AG04450 (cell line): ENCODE measurements at regions not wholly inside any gene's neighbourhood (a gene's known extent, or its start where the extent isn't known, plus 50 kb on each side); places are given as distances from the start of the nearest gene placed in this dataset.

Experiments
- CTCF ChIA-PET: fragments of 300-600, 350-600 bp; formaldehyde crosslinking; extraction: SDS; loops from one replicate; lab custom pipeline; 2022; ENCODE audit warnings: antibody characterized with exemption, inconsistent platforms; lab: Charles Lee
- POLR2A ChIA-PET: fragments of 350-600 bp; formaldehyde crosslinking; extraction: SDS; loops from one replicate; lab custom pipeline; 2021; ENCODE audit warnings: antibody characterized with exemption, inconsistent platforms; lab: Yijun Ruan, JAX
- DNase-seq: peaks from one replicate; pipeline ENCODE4 v3.0.0-alpha.2; 2011; ENCODE audit warnings: low read depth, low spot score
- H3K27ac ChIP-seq: one replicate; pipeline ENCODE4 v1.5.1; 2012; ENCODE audit warnings: low read depth, low read length, control low read depth
- H3K27me3 ChIP-seq: one replicate; pipeline ENCODE4 v1.6.0; 2012; ENCODE audit warnings: low read length; ENCODE audit not compliant: control insufficient read depth, insufficient read depth
- H3K4me3 ChIP-seq: 2 replicates; pipeline ENCODE4 v1.5.1; 2011; ENCODE audit warnings: mild to moderate bottlenecking, low read depth, low read length, control low read depth
- H3K9me3 ChIP-seq: 2 replicates; pipeline ENCODE4 v1.5.1; 2012; ENCODE audit warnings: low read length; ENCODE audit not compliant: control insufficient read depth, insufficient read depth
- TF ChIP-seq, protein P1 (sequence below): IDR thresholded peaks from 2 replicates; pipeline ENCODE4 v1.5.1; 2011; ENCODE audit warnings: low read depth, low read length, control low read depth, inconsistent platforms

DNA sequence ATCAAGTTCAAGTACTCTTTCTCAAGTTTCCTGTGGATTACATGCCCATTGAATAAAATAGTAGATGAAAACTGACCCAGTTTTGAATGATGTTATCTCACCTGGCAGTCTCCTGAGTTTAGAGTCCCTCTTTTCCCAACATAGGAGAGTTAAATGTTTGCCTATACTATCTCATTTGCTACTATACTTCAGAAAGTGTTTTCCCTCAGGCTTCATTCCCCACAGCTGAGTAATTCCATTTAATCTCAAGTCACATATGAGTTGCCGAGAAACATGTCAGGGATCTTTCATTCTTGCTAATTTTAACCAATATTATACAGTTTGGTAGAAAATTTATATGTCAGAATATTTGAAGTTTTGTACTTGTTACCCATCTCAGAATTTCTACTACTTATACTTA lies 150.4 kb upstream of the CDH19 start:
- POLR2A ChIA-PET: no interaction called here
- no peak for DNase-seq
- H3K4me3 ChIP-seq: no peak overlapping the region

DNA sequence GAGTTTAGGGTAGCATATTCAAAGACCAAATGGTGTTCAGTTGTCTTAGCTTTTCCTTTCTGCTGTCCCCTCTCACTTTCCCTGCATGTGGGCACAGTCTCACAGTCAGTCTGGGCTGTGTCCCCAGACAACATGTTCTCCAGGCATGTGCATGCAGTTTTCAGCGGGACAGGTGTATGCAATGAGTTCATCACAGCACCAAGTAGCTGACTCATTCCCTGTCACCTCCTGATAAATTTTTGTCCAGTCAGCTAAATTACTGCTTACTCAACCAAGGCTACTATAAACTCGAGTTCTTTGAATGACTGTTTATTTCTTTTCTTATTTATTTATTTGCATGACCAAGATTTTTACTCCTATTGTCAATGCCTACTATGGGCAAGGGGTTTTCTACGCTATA lies 148.8 kb upstream of the CDH19 start:
- Histone ChIP-seq H3K27me3 (no peaks in the 10 kb centered on the region), H3K27ac (no peak overlapping the region), H3K9me3 (peaks cover 3% of the 10 kb centered on the region; the same call in 1 of the 2 replicates), H3K4me3 (no peak overlapping the region)
- no peak for DNase-seq
- TF ChIP-seq, protein P1, sequence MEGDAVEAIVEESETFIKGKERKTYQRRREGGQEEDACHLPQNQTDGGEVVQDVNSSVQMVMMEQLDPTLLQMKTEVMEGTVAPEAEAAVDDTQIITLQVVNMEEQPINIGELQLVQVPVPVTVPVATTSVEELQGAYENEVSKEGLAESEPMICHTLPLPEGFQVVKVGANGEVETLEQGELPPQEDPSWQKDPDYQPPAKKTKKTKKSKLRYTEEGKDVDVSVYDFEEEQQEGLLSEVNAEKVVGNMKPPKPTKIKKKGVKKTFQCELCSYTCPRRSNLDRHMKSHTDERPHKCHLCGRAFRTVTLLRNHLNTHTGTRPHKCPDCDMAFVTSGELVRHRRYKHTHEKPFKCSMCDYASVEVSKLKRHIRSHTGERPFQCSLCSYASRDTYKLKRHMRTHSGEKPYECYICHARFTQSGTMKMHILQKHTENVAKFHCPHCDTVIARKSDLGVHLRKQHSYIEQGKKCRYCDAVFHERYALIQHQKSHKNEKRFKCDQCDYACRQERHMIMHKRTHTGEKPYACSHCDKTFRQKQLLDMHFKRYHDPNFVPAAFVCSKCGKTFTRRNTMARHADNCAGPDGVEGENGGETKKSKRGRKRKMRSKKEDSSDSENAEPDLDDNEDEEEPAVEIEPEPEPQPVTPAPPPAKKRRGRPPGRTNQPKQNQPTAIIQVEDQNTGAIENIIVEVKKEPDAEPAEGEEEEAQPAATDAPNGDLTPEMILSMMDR: no peak
- POLR2A ChIA-PET: no interaction called here
- CTCF ChIA-PET: no interaction called here

More for the DNA sequence above, 150.4 kb upstream of the CDH19 start:
- H3K27ac ChIP-seq: no peak overlapping the region
- CTCF ChIA-PET: no interaction called here
- no peaks in the 10 kb centered on the region for H3K27me3 ChIP-seq
- TF ChIP-seq, protein P1: no peak
- no peaks in the 10 kb centered on the region for H3K9me3 ChIP-seq

DNA sequence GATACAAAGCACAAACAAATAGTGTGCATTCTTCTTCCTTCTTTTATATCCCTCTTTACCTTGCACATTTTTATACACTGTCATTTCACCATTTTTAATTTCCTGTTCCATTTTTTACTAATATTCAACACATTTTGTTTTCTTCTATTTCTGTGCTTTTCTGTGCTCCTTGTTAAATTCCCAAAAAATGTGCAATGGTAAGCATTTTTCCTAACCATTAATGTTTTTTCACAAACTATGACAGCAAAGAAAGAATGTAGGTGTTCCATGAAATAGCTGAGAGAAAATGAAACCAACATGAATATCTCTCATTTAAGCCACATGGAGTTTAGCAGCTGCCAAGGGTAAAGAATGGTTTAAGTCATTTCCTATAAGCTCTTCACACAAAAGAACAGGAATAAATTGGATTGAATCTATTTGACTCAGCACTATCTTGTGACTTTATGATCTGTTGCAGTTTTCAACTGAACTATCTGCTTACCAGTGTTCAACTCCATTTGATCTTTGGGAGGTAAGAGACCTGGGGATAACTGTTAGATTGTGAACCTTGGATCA lies 145.7 kb upstream of the CDH19 start:
- H3K9me3 ChIP-seq: peaks cover 6% of the 10 kb centered on the region; the same call in 1 of the 2 replicates
- POLR2A ChIA-PET: no interaction called here
- CTCF ChIA-PET: no interaction called here

DNA sequence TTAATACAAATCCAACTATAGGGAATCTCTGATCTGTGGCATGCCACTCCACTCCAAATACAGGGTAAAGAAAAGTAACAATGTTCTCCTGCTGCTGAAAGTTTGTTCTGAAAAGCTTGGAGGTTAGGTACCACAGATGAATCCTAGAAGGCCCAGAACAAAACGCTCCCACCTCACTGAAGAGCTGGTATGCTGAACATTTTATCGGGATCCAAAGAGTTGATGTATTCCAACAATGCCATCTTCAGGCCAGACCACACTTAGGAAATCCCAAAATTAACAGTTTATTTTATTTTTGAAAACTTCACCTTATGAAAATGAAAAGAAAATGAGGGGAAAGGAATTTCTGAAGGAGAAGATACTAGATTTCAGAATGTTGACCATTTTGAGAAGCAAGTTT lies 145.1 kb upstream of the CDH19 start:
- H3K27me3 ChIP-seq: no peaks in the 10 kb centered on the region
- no peak overlapping the region for H3K27ac ChIP-seq
- no peak overlapping the region for H3K4me3 ChIP-seq
- H3K9me3 ChIP-seq: peaks cover 6% of the 10 kb centered on the region; the same call in 1 of the 2 replicates
- TF ChIP-seq, protein P1: no peak
- CTCF ChIA-PET: no interaction called here
- no peak for DNase-seq
- POLR2A ChIA-PET: no interaction called here

More for the DNA sequence above, 145.7 kb upstream of the CDH19 start:
- Histone ChIP-seq H3K27ac (no peak overlapping the region), H3K27me3 (no peaks in the 10 kb centered on the region), H3K4me3 (no peak overlapping the region)
- DNase-seq: no peak
- TF ChIP-seq, protein P1: no peak

DNA sequence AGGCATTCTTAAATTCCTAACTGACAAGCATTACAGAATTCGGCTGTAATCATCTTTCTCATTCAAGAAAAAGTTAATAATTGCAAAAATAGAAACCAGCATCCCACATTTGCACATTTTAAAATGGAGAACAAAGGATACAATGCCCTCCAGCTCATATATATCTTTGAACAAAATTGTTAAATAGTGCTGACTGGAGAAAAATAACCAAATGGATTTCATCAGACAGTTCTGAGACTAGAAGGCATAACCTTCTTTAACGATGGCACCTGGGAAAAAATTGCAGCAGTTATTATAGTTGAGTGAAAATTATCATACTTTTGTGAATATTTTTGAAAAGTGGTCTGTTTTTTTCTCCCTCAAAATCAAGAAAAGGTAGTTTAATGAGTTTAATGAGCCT lies 138.9 kb upstream of the CDH19 start:
- Histone ChIP-seq H3K4me3 (no peak overlapping the region), H3K27ac (no peak overlapping the region), H3K27me3 (no peaks in the 10 kb centered on the region), H3K9me3 (peaks cover 3% of the 10 kb centered on the region; the same call in 1 of the 2 replicates)
- TF ChIP-seq, protein P1: no peak
- POLR2A ChIA-PET: no interaction called here
- CTCF ChIA-PET: no interaction called here
- DNase-seq: no peak
